ENCODE measurements at regions not wholly inside any gene's neighbourhood (a gene's known extent, or its start where the extent isn't known, plus 50 kb on each side); places are given as distances from the start of the nearest gene placed in this dataset.

DNA sequence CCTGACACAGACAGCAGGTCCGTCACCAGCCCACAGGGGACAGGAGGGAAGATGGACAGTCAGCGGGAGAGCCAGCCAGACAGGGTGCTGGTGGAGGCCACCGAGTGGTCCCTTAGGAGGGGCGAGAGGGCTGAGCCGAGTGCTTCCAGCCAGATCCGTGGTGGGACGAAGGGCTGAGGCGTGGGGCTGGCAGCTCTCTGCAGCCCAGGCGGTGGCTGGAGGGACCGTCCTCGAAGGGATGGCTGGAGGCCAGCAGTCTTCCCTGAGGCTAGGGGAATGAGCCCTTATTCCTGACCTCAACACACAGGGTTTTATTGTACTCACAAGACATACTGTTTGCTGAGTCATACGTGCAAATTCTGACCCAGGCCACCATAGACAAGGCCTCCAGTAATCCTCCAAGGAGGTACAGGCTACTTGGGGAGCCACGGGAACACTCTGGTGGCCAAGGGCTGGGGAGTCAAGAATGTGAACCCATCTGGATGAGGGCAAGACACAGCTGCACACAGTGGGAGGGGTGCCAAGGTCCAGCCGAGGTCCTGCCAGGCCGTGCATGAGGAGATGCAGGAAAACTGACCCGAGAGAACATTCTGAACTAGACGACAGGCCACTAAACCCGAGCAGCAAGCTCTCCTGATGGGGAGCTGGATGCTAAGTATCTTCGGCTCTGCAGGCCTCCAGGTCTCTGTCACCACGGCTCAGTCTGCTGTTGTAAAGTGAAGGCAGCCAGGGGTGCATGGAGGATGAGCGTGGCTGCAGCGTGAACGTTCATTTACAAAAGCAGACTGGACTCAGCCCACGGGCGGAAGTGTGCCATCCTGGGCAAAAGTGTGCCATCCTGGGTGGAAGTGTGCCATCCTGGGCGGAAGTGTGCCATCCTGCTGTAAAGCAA, 242.5 kb downstream of the TTLL2 start:
- H3K27ac Mint-ChIP-seq = peak overlapping the region in 1 of 3 donors; percentile 71
- H3K36me3 Mint-ChIP-seq = no peaks in the 10 kb centered on the region
- no peak overlapping the region for H3K4me3 Mint-ChIP-seq
- peaks cover under 1% of the 10 kb centered on the region for H3K27me3 Mint-ChIP-seq
- peaks cover 0 to 3% (median 0%) of the 10 kb centered on the region in 3 donors for H3K4me1 Mint-ChIP-seq
- H3K9me3 Mint-ChIP-seq = peaks cover 0 to 2% (median 0%) of the 10 kb centered on the region in 3 donors

DNA sequence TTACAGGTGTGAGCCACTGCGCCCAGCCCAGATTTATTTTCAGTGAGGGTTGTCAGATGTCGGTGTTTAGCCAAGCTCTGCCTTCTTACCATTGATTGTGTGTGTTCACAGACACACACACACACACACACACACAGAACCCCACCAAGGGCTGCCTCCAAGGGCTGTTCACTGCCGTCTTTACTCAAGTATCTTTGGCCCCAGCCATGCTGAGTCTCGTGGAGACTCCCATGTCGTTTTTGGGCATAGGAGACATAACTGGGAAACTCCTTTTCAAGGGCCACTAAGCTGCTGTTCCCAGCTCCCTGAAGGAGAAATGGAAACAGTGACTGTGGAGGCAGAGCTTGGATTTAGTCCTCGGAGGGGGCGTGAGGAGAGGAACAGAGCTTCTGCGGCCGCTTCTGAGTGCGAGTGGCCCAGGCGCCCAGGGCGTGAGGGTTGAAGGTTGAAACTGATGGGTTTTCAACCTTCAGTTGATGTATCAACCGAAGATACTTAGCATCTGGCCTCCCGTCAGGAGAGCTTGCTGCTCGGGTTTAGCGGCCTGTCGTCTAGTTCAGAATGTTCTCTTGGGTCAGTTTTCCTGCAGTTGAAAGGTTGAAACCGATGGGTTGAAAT, 243.6 kb downstream of the TTLL2 start:
- H3K9me3 Mint-ChIP-seq = peaks cover 0 to 2% (median 0%) of the 10 kb centered on the region in 3 donors
- peaks cover 1% of the 10 kb centered on the region for H3K27me3 Mint-ChIP-seq
- peaks cover 0 to 3% (median 0%) of the 10 kb centered on the region in 3 donors for H3K4me1 Mint-ChIP-seq
- no peak overlapping the region for H3K4me3 Mint-ChIP-seq
- no peaks in the 10 kb centered on the region for H3K36me3 Mint-ChIP-seq
- H3K27ac Mint-ChIP-seq = no peak overlapping the region

DNA sequence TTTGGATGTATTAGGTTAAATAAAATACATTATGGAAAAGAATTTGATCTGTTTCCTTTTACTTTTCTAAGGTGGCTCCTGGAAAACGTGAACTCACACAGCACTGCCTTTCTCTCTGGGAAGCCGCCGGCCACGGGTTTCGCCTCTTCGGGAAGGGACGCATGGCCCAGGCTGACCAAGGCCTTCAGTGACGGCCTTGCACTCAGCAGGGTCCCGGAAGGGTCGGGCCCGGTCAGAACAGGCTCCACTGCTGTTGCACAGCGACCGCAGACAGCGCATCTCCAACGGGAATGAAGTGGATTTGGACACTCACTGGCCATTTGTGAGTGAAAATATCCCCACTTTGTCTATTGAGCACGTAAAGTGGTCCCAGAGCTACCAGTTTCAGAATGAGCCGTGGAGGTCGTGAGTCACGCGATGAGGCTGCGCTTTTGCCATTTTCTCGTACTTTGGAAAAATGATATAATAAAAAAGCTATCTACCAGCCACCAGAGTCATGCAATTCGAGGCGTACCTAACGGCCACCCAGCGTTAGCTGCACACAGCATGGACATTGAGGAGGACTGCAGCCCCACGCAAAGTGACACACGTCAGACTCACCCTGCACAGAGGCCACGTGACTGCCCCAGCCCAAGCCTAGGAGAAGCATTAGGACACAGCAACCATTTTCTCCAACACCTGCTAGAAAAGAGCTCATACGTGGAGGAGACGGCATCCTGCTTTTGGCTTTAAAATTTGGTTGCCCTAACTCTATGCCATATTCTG, 244.3 kb downstream of the TTLL2 start:
- no peak overlapping the region for H3K27ac Mint-ChIP-seq
- H3K4me1 Mint-ChIP-seq = peaks cover 0 to 3% (median 0%) of the 10 kb centered on the region in 3 donors
- H3K9me3 Mint-ChIP-seq = no peaks in the 10 kb centered on the region
- no peaks in the 10 kb centered on the region for H3K36me3 Mint-ChIP-seq
- H3K27me3 Mint-ChIP-seq = peaks cover 1% of the 10 kb centered on the region
- no peak overlapping the region for H3K4me3 Mint-ChIP-seq

DNA sequence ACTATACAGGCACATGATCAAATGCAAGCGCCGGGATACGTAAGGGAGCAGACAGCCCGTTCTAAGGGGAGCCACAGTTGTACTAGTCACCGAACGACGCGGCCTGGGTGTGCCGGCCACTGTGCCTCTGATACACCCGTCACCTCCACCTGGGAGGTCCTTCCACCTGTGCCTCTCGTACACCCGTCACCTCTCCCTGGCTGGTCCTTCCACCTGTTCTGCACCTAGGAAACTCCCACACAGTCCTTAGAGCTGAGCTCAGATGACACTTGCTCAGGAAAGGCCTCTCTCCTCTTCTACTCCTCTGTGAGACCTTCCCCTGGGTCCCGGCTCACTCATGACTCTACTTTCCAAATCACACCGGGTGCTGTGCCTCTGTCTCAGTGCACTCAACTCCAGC, 245.0 kb downstream of the TTLL2 start:
- Mint-ChIP-seq H3K4me1 (peaks cover 0 to 3% (median 0%) of the 10 kb centered on the region in 3 donors), H3K27me3 (peaks cover 1% of the 10 kb centered on the region), H3K4me3 (no peak overlapping the region), H3K36me3 (no peaks in the 10 kb centered on the region), H3K27ac (no peak overlapping the region), H3K9me3 (no peaks in the 10 kb centered on the region)

DNA sequence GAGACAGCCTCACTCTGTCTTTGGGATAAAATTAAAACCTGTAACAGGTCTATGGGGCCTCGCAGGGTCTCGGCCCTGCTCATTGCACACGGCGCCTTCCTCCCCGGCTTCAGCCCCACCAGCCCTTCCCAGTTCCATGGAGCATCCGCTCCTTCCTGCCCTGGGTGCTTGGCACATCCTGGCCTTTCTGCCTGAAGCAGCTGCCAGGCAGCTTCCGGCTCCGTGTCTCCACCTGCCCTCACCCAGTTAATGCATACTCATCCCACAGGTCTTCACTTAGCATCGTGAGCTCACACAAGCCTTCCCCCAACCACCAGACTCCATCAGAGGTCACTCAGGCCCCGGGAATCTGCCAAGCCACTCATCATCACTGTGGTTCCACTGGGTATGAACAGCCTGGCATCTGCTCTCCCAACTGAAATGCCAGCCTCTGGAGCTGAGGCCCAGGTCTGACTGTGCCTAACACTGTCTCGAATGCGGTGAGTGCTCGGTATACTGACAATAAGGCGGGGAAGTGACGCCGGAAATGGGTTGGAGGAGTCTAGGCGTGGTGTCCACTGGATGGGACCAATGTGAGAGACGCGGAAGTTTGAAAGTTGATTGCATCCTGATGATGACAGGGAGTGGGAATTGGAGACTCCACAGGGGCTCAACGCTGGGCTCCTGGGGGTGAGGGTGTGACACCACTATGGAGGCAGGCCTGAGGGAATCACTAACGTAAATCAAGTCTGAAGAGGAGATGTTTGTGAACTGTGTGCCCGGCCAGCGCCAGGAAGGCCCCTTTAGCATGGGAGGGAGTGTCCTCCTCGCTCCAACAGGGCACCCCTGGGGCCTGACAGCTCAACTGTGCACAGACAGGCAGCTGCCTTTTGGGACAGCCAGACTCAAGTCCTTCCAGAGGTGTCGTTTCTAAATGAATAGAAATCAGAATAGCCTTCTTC, 245.8 kb downstream of the TTLL2 start:
- Mint-ChIP-seq H3K27ac (no peak overlapping the region), H3K36me3 (no peaks in the 10 kb centered on the region), H3K4me3 (no peak overlapping the region), H3K27me3 (peaks cover 1% of the 10 kb centered on the region), H3K4me1 (peaks cover 0 to 3% (median 0%) of the 10 kb centered on the region in 3 donors), H3K9me3 (no peaks in the 10 kb centered on the region)

DNA sequence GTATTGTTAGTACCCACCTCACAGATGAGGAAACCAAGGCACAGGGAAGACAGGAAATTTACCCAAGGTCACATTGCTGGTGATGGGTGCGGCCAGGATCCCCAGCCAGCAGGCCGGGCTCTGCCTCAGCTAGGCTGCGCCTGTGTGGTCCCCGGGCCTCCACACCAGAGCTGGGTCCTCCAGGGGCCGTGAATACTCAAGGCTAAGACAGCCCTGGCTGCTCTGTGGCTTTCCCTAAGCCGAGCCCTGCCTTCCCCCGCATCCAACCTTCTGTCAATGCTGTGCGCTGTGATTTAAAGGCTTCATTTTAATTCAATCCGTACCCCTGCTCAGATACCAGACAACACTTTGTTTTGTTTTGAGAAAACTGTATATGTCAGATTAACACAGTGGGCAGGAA, 246.7 kb downstream of the TTLL2 start:
- Mint-ChIP-seq H3K4me3 (no peak overlapping the region), H3K27me3 (peaks cover 5% of the 10 kb centered on the region), H3K36me3 (no peaks in the 10 kb centered on the region), H3K9me3 (peaks cover 0 to 2% (median 0%) of the 10 kb centered on the region in 3 donors), H3K27ac (no peak overlapping the region), H3K4me1 (peaks cover 0 to 3% (median 0%) of the 10 kb centered on the region in 3 donors)

DNA sequence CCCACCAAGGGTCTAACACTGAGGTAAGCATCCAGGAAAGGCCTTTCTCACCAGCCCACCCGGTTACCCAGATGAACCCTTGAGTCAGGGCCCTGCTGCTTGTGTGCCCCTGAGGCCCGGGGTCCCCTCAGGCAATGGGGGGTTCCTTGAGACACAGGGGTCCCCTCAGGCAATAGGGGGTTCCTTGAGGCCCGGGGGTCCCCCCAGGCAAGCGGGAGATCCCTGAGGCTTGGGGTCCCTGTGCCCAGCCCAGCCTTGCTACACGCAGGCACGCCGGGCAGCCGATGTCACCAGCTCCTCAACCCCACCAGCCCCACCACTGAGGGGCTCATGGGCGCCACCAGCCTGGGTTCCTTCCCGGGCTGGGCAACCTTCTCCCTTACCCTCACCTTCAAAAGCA, 247.2 kb downstream of the TTLL2 start:
- no peak overlapping the region for H3K4me3 Mint-ChIP-seq
- H3K4me1 Mint-ChIP-seq = peaks cover 0 to 3% (median 0%) of the 10 kb centered on the region in 3 donors
- no peaks in the 10 kb centered on the region for H3K36me3 Mint-ChIP-seq
- H3K27me3 Mint-ChIP-seq = peaks cover 7% of the 10 kb centered on the region
- peaks cover 0 to 4% (median 0%) of the 10 kb centered on the region in 3 donors for H3K9me3 Mint-ChIP-seq
- no peak overlapping the region for H3K27ac Mint-ChIP-seq

DNA sequence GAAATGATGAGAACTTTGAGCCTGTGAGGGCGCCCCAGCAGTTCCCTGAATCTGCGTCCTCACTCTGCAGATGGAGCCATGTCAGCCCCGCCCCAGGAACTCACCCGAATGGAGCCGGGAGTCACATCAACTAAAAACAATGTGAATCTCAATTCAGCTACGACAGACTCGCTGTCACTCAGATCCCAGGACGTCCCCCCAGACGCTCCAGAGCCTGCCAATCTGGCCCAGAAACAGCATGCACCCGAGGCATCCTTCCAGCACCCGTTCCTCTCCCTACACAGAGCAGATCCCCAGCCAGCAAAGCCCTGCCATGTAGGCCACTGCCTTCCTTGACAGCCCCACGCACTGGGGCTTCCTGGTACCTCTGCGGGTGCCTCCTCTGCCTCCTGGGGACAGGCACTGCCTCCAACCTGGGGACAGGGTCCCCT, 248.0 kb downstream of the TTLL2 start:
- Mint-ChIP-seq H3K27ac (no peak overlapping the region), H3K27me3 (peaks cover 7% of the 10 kb centered on the region), H3K4me3 (no peak overlapping the region), H3K9me3 (peaks cover 0 to 4% (median 0%) of the 10 kb centered on the region in 3 donors), H3K4me1 (peaks cover 0 to 3% (median 0%) of the 10 kb centered on the region in 3 donors), H3K36me3 (no peaks in the 10 kb centered on the region)

DNA sequence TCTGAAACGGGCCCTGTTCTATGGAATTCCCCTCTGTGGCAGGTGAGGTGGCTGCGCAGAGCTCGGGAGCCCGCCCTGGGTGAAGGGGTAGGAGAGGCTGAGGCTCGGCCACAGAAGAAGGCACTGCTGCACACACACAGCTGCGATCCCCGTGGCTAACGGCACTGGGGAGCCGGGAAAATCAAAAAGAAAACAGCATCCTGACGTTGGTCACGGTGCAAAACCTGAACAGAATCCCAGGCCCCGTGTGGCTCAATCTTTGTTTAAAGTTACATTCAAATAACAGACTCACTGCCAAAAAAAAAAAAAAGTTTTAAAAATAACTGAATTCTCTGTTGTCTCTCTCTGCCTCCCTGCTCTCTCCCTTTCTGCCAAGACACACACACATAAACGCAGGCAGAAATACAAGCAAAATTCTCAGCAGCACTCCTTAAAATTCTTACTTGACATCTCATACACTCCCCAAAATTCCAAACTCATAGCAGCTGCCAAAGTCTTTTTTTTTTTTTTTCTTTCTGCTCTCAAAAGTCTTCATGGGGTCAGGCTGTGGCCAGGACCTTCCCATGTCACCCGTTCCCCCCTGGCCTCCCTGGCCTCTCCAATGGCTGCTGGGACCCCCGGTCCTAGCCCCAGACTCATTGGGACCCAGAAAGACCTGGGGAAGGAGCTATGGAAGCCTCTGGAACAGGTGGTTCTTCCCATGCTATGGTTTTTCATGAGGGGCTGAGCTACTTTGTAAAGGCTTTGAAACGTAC, 248.8 kb downstream of the TTLL2 start:
- Mint-ChIP-seq H3K27me3 (peaks cover 8% of the 10 kb centered on the region), H3K4me3 (no peak overlapping the region), H3K9me3 (peaks cover 0 to 4% (median 0%) of the 10 kb centered on the region in 3 donors), H3K36me3 (no peaks in the 10 kb centered on the region), H3K27ac (no peak overlapping the region), H3K4me1 (peaks cover 0 to 3% (median 0%) of the 10 kb centered on the region in 3 donors)

DNA sequence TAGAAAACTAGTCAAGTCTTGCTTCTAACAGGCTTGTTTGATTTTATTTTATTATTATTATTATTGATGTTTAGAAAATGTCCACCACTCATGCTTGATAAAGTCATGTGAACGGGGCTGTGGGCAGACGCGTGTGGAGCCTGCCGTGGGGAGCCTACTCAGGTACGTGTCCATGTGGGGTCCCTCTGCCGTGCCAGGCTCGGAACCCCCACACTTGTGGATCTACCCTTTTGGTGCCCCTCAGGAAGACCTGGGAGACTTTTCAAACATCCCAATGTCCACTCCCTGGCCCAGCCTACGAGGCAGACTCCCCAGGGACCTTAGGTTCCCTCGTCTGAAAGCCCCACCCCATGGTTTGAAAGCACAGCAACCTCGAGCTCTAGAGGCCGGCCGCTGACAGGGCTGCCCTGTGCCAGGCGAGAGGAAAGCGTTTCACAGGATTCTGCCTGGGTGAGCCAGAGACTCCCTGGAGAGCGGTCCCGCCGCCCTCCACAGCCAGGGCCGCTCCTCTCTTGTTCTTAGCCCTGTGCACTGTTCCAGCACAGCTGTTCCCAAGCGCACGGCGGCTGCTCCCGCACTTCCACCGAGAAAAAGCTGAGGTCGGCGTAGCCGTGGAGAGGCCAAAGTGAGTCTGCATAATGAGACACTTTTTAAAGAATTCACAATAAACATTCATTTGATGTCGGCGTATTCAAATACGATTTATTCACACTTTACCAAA, 249.7 kb downstream of the TTLL2 start:
- Mint-ChIP-seq H3K27ac (no peak overlapping the region), H3K27me3 (peaks cover 12% of the 10 kb centered on the region), H3K9me3 (peaks cover 0 to 5% (median 0%) of the 10 kb centered on the region in 3 donors), H3K4me3 (no peak overlapping the region), H3K36me3 (no peaks in the 10 kb centered on the region), H3K4me1 (peaks cover 0 to under 1% (median 0%) of the 10 kb centered on the region in 3 donors)

DNA sequence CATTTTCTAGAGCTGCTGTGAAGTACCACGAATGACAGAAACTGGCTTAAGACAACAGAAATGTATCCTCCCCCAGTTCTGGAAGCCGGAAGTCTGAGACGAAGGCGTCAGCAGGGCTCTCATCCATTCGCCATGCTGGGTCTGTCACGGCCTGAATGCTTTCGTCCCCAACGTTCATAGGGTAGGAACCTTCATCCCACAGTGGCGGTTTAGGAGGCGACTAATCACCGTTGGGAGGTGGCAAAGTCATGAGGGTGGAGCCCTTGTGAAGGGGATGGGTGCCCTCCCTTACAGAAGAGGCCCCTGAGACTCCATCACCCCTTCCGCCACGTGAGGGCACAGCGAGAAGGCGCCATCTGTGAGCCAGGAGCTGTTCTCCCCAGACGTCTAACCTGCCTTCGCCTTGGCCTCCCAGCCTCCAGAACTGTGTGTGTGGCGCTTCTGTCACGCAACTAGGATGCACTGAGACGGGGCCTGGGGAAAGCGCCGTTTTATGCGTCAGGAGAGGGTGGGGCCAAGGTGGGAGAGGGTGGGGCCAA, 250.3 kb downstream of the TTLL2 start:
- Mint-ChIP-seq H3K27ac (no peak overlapping the region), H3K4me3 (no peak overlapping the region), H3K36me3 (no peaks in the 10 kb centered on the region), H3K27me3 (peaks cover 12% of the 10 kb centered on the region), H3K9me3 (peaks cover 0 to 6% (median 0%) of the 10 kb centered on the region in 3 donors), H3K4me1 (no peaks in the 10 kb centered on the region)

DNA sequence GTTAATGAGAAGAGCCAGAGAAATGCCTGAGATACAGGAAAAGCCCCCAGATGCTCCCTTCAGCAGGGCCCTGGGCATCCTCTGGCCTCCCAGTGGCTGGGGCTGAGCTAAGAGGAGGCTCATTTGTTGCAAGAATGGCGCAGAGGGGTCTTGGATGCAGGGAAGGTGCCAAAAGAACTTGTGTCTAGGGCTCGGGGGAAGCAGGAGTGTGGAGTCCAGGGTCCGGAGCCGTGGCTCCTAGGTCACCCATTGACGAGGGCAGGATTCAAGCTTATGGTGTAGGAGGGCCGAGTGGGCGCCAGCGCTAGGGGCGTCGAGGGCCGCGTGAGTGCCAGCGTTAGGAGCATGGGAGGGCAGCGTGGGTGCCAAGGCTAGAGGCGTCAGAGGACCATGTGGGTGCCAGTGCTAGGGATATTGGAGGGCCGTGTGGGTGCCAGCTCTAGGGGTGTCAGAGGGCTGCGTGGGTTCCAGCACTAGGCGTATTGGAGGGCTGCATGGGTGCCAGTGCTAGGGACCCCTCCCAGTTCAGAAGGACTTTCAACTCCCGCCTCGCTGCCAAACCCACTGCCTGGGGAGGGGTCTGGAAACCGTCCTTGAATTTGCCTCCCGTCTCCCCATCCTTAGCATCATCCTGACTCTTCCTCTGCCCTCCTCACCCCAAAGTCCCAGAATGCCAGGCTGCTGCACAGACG, 250.5 kb upstream of the AFDN start:
- no peak overlapping the region for H3K4me3 Mint-ChIP-seq

More for the DNA sequence above, 250.5 kb upstream of the AFDN start:
- no peaks in the 10 kb centered on the region for H3K36me3 Mint-ChIP-seq
- H3K27me3 Mint-ChIP-seq = peaks cover 12% of the 10 kb centered on the region
- H3K9me3 Mint-ChIP-seq = peaks cover 0 to 6% (median 2%) of the 10 kb centered on the region in 3 donors
- H3K4me1 Mint-ChIP-seq = no peaks in the 10 kb centered on the region
- H3K27ac Mint-ChIP-seq = peak overlapping the region in 1 of 3 donors; percentile 47
